IMR-90 (cell line): ENCODE measurements at regions not wholly inside any gene's neighbourhood (a gene's known extent, or its start where the extent isn't known, plus 50 kb on each side); places are given as distances from the start of the nearest gene placed in this dataset.

ENCODE experiments used
- ATAC-seq: fragments of 200-7000 bp; cut with Tn5 transposase; 2 replicates; pipeline ENCODE4 v1.9.1; 2020; ENCODE audit warnings: low read depth, mild to moderate bottlenecking, moderate library complexity
- BruUV-seq: library from RNA; stranded (reverse); fragments of 400-500 nt; replicated peaks from 2 replicates; lab custom pipeline; 2021; lab: Mats Ljungman, UMichigan
- CTCF ChIA-PET: fragments of 300-600 bp; formaldehyde crosslinking; extraction: SDS; loops from one replicate; lab custom pipeline; 2021; ENCODE audit warnings: antibody characterized with exemption; lab: Yijun Ruan, JAX
- POLR2A ChIA-PET: fragments of 300-600 bp; sonication (Branson Sonifier 250); formaldehyde crosslinking; loops from one replicate; lab custom pipeline; 2022; ENCODE audit warnings: antibody characterized with exemption; ENCODE audit not compliant: unreplicated experiment; lab: Charles Lee
- DNase-seq: peaks from one replicate; pipeline ENCODE4 v3.0.0; 2013
- H2AFZ ChIP-seq: replicated peaks from 2 replicates; pipeline ENCODE3; 2013; ENCODE audit warnings: low read length, mild to moderate bottlenecking; ENCODE audit not compliant: poor library complexity
- H2AK5ac ChIP-seq: 2 replicates; pipeline ENCODE4 v1.6.1; 2013; ENCODE audit warnings: low read depth, low read length, inconsistent platforms
- H2AK9ac ChIP-seq: replicated peaks from 2 replicates; pipeline ENCODE3; 2013; ENCODE audit warnings: mild to moderate bottlenecking, low read depth, low read length, moderate library complexity; ENCODE audit not compliant: poor library complexity
- H2BK120ac ChIP-seq: 2 replicates; pipeline ENCODE4 v1.6.1; 2013; ENCODE audit warnings: low read depth, low read length, inconsistent platforms
- H2BK15ac ChIP-seq: 3 replicates; pipeline ENCODE4 v1.6.1; 2013; ENCODE audit warnings: low read depth, low read length, inconsistent platforms
- H2BK20ac ChIP-seq: 2 replicates; pipeline ENCODE4 v1.6.1; 2013; ENCODE audit warnings: low read depth, mild to moderate bottlenecking, inconsistent platforms, low read length, moderate library complexity
- H2BK5ac ChIP-seq: 2 replicates; pipeline ENCODE4 v1.6.1; 2013; ENCODE audit warnings: mild to moderate bottlenecking, low read depth, low read length, inconsistent platforms; ENCODE audit not compliant: poor library complexity, severe bottlenecking
- H3K14ac ChIP-seq: replicated peaks from 2 replicates; pipeline ENCODE4 v1.6.1; 2013; ENCODE audit warnings: low read depth, low read length, inconsistent platforms
- H3K18ac ChIP-seq: 2 replicates; pipeline ENCODE4 v1.6.1; 2013; ENCODE audit warnings: low read depth, low read length, control low read depth
- H3K23ac ChIP-seq: 2 replicates; pipeline ENCODE4 v1.6.1; 2013; ENCODE audit warnings: low read depth, low read length, inconsistent platforms
- H3K27ac ChIP-seq: 2 replicates; pipeline ENCODE4 v1.5.1; 2013; ENCODE audit warnings: mild to moderate bottlenecking, control low read depth, low read length; ENCODE audit not compliant: insufficient read depth
- H3K27me3 ChIP-seq: 2 replicates; pipeline ENCODE4 v1.6.1; 2013; ENCODE audit warnings: low read length; ENCODE audit not compliant: control insufficient read depth, insufficient read depth
- H3K36me3 ChIP-seq: 2 replicates; pipeline ENCODE4 v1.6.1; 2013; ENCODE audit warnings: low read length, mixed read lengths; ENCODE audit not compliant: control insufficient read depth, insufficient read depth
- H3K4ac ChIP-seq: 2 replicates; pipeline ENCODE4 v1.6.1; 2013; ENCODE audit warnings: low read depth, low read length, inconsistent platforms
- H3K4me1 ChIP-seq: 2 replicates; pipeline ENCODE4 v1.6.1; 2013; ENCODE audit warnings: low read length, mixed read lengths; ENCODE audit not compliant: control insufficient read depth, insufficient read depth
- H3K4me2 ChIP-seq: 2 replicates; pipeline ENCODE4 v1.6.1; 2013; ENCODE audit warnings: low read depth, mild to moderate bottlenecking, control low read depth, low read length, moderate library complexity
- H3K4me3 ChIP-seq: 2 replicates; pipeline ENCODE4 v1.5.1; 2013; ENCODE audit warnings: low read depth, mild to moderate bottlenecking, control low read depth, low read length, moderate library complexity; ENCODE audit not compliant: insufficient read depth
- H3K56ac ChIP-seq: 2 replicates; pipeline ENCODE4 v1.6.1; 2013; ENCODE audit warnings: low read length, inconsistent platforms; ENCODE audit not compliant: insufficient read depth; ENCODE audit errors: extremely low read depth
- H3K79me1 ChIP-seq, 2 experiments: 2 replicates each; pipeline ENCODE4 v1.6.1; 2013; ENCODE audit warnings: low read length in 2 of 2, inconsistent platforms in 1 of 2, low read depth in 1 of 2
- H3K9ac ChIP-seq: 2 replicates; pipeline ENCODE4 v1.6.1; 2013; ENCODE audit warnings: low read depth, low read length, control low read depth
- H3K9me1 ChIP-seq: 2 replicates; pipeline ENCODE4 v1.6.1; 2013; ENCODE audit warnings: low read length, inconsistent platforms; ENCODE audit not compliant: insufficient read depth
- H3K9me3 ChIP-seq: 2 replicates; pipeline ENCODE4 v1.6.1; 2013; ENCODE audit warnings: low read length; ENCODE audit not compliant: control insufficient read depth, insufficient read depth
- H4K20me1 ChIP-seq: 2 replicates; pipeline ENCODE4 v1.6.1; 2013; ENCODE audit warnings: low read length, inconsistent platforms; ENCODE audit not compliant: insufficient read depth
- H4K5ac ChIP-seq: 2 replicates; pipeline ENCODE4 v1.6.1; 2013; ENCODE audit warnings: mild to moderate bottlenecking, low read depth, low read length, control low read depth
- H4K8ac ChIP-seq, 2 experiments: 2 replicates each; pipeline ENCODE4 v1.6.1; 2013; ENCODE audit warnings: low read depth in 2 of 2, low read length in 2 of 2, control low read depth in 1 of 2, inconsistent platforms in 1 of 2
- H4K91ac ChIP-seq: 2 replicates; pipeline ENCODE4 v1.6.1; 2013; ENCODE audit warnings: low read depth, low read length, inconsistent platforms; ENCODE audit not compliant: insufficient read depth
- BHLHE40 ChIP-seq: fragments of 150-350 bp; IDR thresholded peaks from 2 replicates; pipeline ENCODE4 v1.6.1; 2016; ENCODE audit warnings: mild to moderate bottlenecking, low read depth, low read length
- CHD1 ChIP-seq: IDR thresholded peaks from 2 replicates; pipeline ENCODE4 v1.6.1; 2012; ENCODE audit warnings: low read depth, low read length, improper control_type of control experiment
- CTCF ChIP-seq: conservative IDR thresholded peaks from 2 replicates; pipeline ENCODE4 v1.5.1; 2012; ENCODE audit warnings: mild to moderate bottlenecking, low read depth, low read length, improper control_type of control experiment
- MAZ ChIP-seq: IDR thresholded peaks from 2 replicates; pipeline ENCODE4 v1.6.1; 2012; ENCODE audit warnings: low read depth, mild to moderate bottlenecking, low read length, improper control_type of control experiment, moderate library complexity, borderline replicate concordance
- MXI1 ChIP-seq: IDR thresholded peaks from 2 replicates; pipeline ENCODE4 v1.6.1; 2012; ENCODE audit warnings: low read depth, mild to moderate bottlenecking, low read length, moderate library complexity, borderline replicate concordance
- POLR2A ChIP-seq: IDR thresholded peaks from 2 replicates; pipeline ENCODE4 v1.6.1; 2012; ENCODE audit warnings: mild to moderate bottlenecking, low read depth, low read length
- RCOR1 ChIP-seq: IDR thresholded peaks from 2 replicates; pipeline ENCODE4 v1.6.1; 2012; ENCODE audit warnings: mild to moderate bottlenecking, low read length, improper control_type of control experiment; ENCODE audit not compliant: insufficient replicate concordance
- RFX5 ChIP-seq: IDR thresholded peaks from 2 replicates; pipeline ENCODE4 v1.8.0; 2012; ENCODE audit warnings: low read depth, mild to moderate bottlenecking, low read length, moderate library complexity
- SMC3 ChIP-seq: fragments of 150-350 bp; IDR thresholded peaks from 2 replicates; pipeline ENCODE4 v1.6.1; 2016; ENCODE audit warnings: low read depth, mild to moderate bottlenecking, antibody characterized with exemption, low read length, moderate library complexity
- WGBS, 2 experiments: methylation state at CpG; one replicate each; pipeline versions ENCODE4 v1.1.5 to v1.1.7; 2013; ENCODE audit warnings: missing lambda C conversion rate in 2 of 2; ENCODE audit not compliant: insufficient read length in 1 of 2; ENCODE audit errors: extremely low coverage in 2 of 2; 5-methylcytosine and 5-hydroxymethylcytosine counted together
- dilution Hi-C: fragments of 300-500 bp; cut with HindIII; formaldehyde crosslinking; loops from one replicate; pipeline ENCODE4 v1.14.3; 2018; ENCODE audit warnings: low sequenced_read_pairs; ENCODE audit not compliant: unreplicated experiment
- in situ Hi-C: fragments of 300-500 bp; cut with MboI; formaldehyde crosslinking; loops from 3 replicates; pipeline ENCODE4 v1.14.3; 2019; ENCODE audit warnings: low sequenced_read_pairs, inconsistent platforms, mixed read lengths
- intact Hi-C: fragments of 100-400 bp; cut with micrococcal nuclease; formaldehyde crosslinking; loops from 2 replicates; pipeline ENCODE4 v1.10.0; 2022
- TF ChIP-seq, protein P1 (sequence below): fragments of 150-350 bp; IDR thresholded peaks from 2 replicates; pipeline ENCODE4 v1.6.1; 2017; ENCODE audit warnings: mild to moderate bottlenecking, antibody characterized with exemption, low read length, low read depth

- H3K9ac ChIP-seq = no peak overlapping the region
- H3K14ac ChIP-seq = no peak overlapping the region
- dilution Hi-C loops = no loop called here
- no peak overlapping the region for H3K18ac ChIP-seq
- no peak overlapping the region for H2AK9ac ChIP-seq
- H3K4ac ChIP-seq = no peak overlapping the region
- H3K9me1 ChIP-seq = no peaks in the 10 kb centered on the region
- no peak overlapping the region for H4K8ac ChIP-seq
- no peaks in the 10 kb centered on the region for H3K4me1 ChIP-seq
- no TSS peak for BruUV-seq
- no peak overlapping the region for H3K27ac ChIP-seq
- H3K56ac ChIP-seq = no peak overlapping the region
- no peak overlapping the region for H4K5ac ChIP-seq
- DNase-seq (no peak), ATAC-seq (no peak)
- H2BK15ac ChIP-seq = no peak overlapping the region
- no peak for TF ChIP-seq SMC3
- TF ChIP-seq CHD1 = no peak
- TF ChIP-seq POLR2A = no peak
- no peak for TF ChIP-seq RFX5
- TF ChIP-seq CTCF = no peak
- TF ChIP-seq BHLHE40 = no peak
- TF ChIP-seq MXI1 = no peak
- TF ChIP-seq, protein P1, sequence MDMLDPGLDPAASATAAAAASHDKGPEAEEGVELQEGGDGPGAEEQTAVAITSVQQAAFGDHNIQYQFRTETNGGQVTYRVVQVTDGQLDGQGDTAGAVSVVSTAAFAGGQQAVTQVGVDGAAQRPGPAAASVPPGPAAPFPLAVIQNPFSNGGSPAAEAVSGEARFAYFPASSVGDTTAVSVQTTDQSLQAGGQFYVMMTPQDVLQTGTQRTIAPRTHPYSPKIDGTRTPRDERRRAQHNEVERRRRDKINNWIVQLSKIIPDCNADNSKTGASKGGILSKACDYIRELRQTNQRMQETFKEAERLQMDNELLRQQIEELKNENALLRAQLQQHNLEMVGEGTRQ = no peak
- no peak for TF ChIP-seq MAZ
- no peak for TF ChIP-seq RCOR1
- no peaks in the 10 kb centered on the region for H3K79me1 ChIP-seq
- no peak overlapping the region for H2AK5ac ChIP-seq
- no peak overlapping the region for H3K4me2 ChIP-seq
- no peaks in the 10 kb centered on the region for H3K9me3 ChIP-seq
- no peaks in the 10 kb centered on the region for H3K36me3 ChIP-seq
- WGBS, 2 experiments = 20% methylated on average over 1 of the region's 1 CpG; no CpG with 5 or more reads in 1 of the 2 experiments
- POLR2A ChIA-PET = no interaction called here
- H2BK120ac ChIP-seq = no peak overlapping the region
- no peak overlapping the region for H2BK20ac ChIP-seq
- no peaks in the 10 kb centered on the region for H4K20me1 ChIP-seq
- no peaks in the 10 kb centered on the region; the same call in 1 of the 2 replicates for H3K27me3 ChIP-seq
- CTCF ChIA-PET = no interaction called here
- H2AFZ ChIP-seq = no peak overlapping the region
- intact Hi-C loops = no loop called here
- in situ Hi-C loops = no loop called here
- H3K23ac ChIP-seq = no peak overlapping the region
- H2BK5ac ChIP-seq = no peak overlapping the region
- H3K4me3 ChIP-seq = no peak overlapping the region
- no peak overlapping the region for H4K91ac ChIP-seq
These were observed 790.4 kb downstream of the DIAPH3 start for GRCh38 chr13:59373341-59373740.
